ENCODE measurements at regions not wholly inside any gene's neighbourhood (a gene's known extent, or its start where the extent isn't known, plus 50 kb on each side); places are given as distances from the start of the nearest gene placed in this dataset.

- DNase-seq (ENCODE audit: low read depth): no peak
- no peak overlapping the region for H3K4me3 ChIP-seq (ENCODE audit: control insufficient read depth, low read depth, low read length)
- TF ChIP-seq CTCF (IDR thresholded peaks at IDR 0.05; ENCODE audit: control insufficient read depth, insufficient read depth, low read depth, low read length, missing control alignments): no peak
Measured at GRCh38 chr6:43990627-43991619, 136.3 kb downstream of the MRPL14 start.

GRCh38 chr6:43990275-43990626 lies 137.0 kb downstream of the MRPL14 start:
- TF ChIP-seq CTCF (IDR thresholded peaks at IDR 0.05; ENCODE audit: control insufficient read depth, insufficient read depth, low read depth, low read length, missing control alignments): no peak
- no peak overlapping the region for H3K4me3 ChIP-seq (ENCODE audit: control insufficient read depth, low read depth, low read length)
- DNase-seq (ENCODE audit: low read depth): no peak

GRCh38 chr6:43989581-43990146 lies 137.6 kb downstream of the MRPL14 start:
- H3K4me3 ChIP-seq (ENCODE audit: control insufficient read depth, low read depth, low read length): no peak overlapping the region
- TF ChIP-seq CTCF (IDR thresholded peaks at IDR 0.05; ENCODE audit: control insufficient read depth, insufficient read depth, low read depth, low read length, missing control alignments): no peak
- no peak for DNase-seq (ENCODE audit: low read depth)

- no peak for TF ChIP-seq CTCF (IDR thresholded peaks at IDR 0.05; ENCODE audit: control insufficient read depth, insufficient read depth, low read depth, low read length, missing control alignments)
- DNase-seq (ENCODE audit: low read depth): no peak
- H3K4me3 ChIP-seq (ENCODE audit: control insufficient read depth, low read depth, low read length): no peak overlapping the region
Measured at GRCh38 chr6:43988801-43989200, 138.5 kb downstream of the MRPL14 start.

- no peak for TF ChIP-seq CTCF (IDR thresholded peaks at IDR 0.05; ENCODE audit: control insufficient read depth, insufficient read depth, low read depth, low read length, missing control alignments)
- H3K4me3 ChIP-seq (ENCODE audit: control insufficient read depth, low read depth, low read length): no peak overlapping the region
- no peak for DNase-seq (ENCODE audit: low read depth)
Measured at GRCh38 chr6:43987838-43988439, 139.3 kb downstream of the MRPL14 start.

- no peak for TF ChIP-seq CTCF (IDR thresholded peaks at IDR 0.05; ENCODE audit: control insufficient read depth, insufficient read depth, low read depth, low read length, missing control alignments)
- H3K4me3 ChIP-seq (ENCODE audit: control insufficient read depth, low read depth, low read length): no peak overlapping the region
- no peak for DNase-seq (ENCODE audit: low read depth)
Measured at GRCh38 chr6:43986177-43986825, 141.0 kb downstream of the MRPL14 start.
